ENCODE measurements at regions not wholly inside any gene's neighbourhood (a gene's known extent, or its start where the extent isn't known, plus 50 kb on each side); places are given as distances from the start of the nearest gene placed in this dataset.

DNA sequence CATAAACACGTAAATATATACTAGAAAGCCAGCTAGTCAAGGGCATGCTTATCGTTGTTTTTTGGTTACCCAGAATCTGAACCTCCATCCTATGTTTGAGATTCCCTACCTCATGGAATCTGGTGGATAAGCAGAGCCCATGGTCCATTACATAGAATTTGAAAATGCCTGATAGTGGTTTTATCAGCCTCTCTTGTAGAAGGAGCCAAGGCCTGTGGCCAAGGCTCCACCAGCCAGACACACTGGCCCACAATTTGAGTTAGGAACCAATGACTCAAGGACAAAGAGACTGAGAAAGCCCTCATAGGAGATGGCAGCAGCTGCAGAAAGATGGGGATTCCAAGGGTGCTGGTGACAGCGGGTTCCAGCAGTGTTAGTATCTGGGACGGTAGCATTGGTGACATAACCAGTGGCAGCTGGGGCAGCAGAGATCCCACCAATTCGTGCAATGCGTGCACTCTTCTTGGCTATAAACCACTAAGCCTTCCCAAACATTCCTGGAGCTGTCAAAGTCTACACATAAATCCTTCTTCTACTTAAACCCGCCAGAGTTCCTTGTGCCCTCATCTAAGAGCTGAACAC lies 51.2 kb upstream of the RMDN2 start:
- Histone ChIP-seq H3K27ac (ENCODE audit: low read depth, low read length) (no peak overlapping the region), H3K27me3 (ENCODE audit: control insufficient read depth, insufficient read depth, low read length, poor library complexity, severe bottlenecking) (peaks cover 12% of the 10 kb centered on the region), H3K9me3 (ENCODE audit: control insufficient read depth, low read length) (no peaks in the 10 kb centered on the region), H3K4me3 (ENCODE audit: low read length) (no peak overlapping the region), H3K4me1 (ENCODE audit: control insufficient read depth, insufficient read depth, low read length) (peaks cover 7% of the 10 kb centered on the region), H3K36me3 (ENCODE audit: control insufficient read depth, insufficient read depth, low read length) (no peaks in the 10 kb centered on the region), H3K9ac (ENCODE audit: extremely low read depth, low read length, poor library complexity, severe bottlenecking) (no peak overlapping the region)
- Mint-ChIP-seq H3K36me3 (ENCODE audit: low read depth) (no peaks in the 10 kb centered on the region), H3K27me3 (ENCODE audit: insufficient read depth) (peaks cover 28% of the 10 kb centered on the region), H3K27ac (no peak overlapping the region), H3K9me3 (no peaks in the 10 kb centered on the region), H3K4me1 (peaks cover 29% of the 10 kb centered on the region), H3K4me3 (no peak overlapping the region)
- TF ChIP-seq, protein P1, sequence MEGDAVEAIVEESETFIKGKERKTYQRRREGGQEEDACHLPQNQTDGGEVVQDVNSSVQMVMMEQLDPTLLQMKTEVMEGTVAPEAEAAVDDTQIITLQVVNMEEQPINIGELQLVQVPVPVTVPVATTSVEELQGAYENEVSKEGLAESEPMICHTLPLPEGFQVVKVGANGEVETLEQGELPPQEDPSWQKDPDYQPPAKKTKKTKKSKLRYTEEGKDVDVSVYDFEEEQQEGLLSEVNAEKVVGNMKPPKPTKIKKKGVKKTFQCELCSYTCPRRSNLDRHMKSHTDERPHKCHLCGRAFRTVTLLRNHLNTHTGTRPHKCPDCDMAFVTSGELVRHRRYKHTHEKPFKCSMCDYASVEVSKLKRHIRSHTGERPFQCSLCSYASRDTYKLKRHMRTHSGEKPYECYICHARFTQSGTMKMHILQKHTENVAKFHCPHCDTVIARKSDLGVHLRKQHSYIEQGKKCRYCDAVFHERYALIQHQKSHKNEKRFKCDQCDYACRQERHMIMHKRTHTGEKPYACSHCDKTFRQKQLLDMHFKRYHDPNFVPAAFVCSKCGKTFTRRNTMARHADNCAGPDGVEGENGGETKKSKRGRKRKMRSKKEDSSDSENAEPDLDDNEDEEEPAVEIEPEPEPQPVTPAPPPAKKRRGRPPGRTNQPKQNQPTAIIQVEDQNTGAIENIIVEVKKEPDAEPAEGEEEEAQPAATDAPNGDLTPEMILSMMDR (conservative IDR thresholded peaks at IDR 0.05) = no peak
- WGBS, 2 experiments (ENCODE audit: insufficient coverage in 1 of 2, insufficient read length in 1 of 2) = 97 to 100% methylated on average over 4 to 7 of the region's 7 CpGs
- DNase-seq = no peak

DNA sequence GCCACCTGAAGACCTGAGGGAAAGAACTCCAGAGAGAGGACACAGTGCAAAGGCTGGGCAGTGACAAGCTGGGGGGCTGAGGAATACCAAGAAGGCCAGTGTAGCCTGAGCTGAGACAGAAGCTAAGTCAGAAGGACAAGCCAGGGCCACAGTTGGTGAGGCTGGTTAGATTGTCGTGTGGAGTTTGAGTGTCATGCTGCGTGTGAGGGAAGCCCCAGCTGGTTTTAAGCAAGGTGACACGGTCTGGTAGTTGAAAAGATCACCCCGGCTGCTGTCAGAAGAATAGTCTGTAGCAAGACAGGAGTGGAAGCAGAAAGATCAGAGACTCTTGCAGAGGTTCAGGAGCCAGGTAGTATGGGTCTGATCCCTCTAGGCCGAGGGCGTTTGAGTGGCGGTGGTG lies 50.6 kb upstream of the RMDN2 start:
- H3K27me3 ChIP-seq (ENCODE audit: control insufficient read depth, insufficient read depth, low read length, poor library complexity, severe bottlenecking) = peaks cover 13% of the 10 kb centered on the region
- Mint-ChIP-seq H3K27ac (no peak overlapping the region), H3K9me3 (no peaks in the 10 kb centered on the region), H3K4me3 (no peak overlapping the region), H3K4me1 (peaks cover 25% of the 10 kb centered on the region), H3K36me3 (ENCODE audit: low read depth) (no peaks in the 10 kb centered on the region), H3K27me3 (ENCODE audit: insufficient read depth) (peaks cover 26% of the 10 kb centered on the region)
- TF ChIP-seq, protein P1 (conservative IDR thresholded peaks at IDR 0.05) = no peak
- 92 to 93% methylated on average over 7 of the region's 7 CpGs for WGBS, 2 experiments (ENCODE audit: insufficient coverage in 1 of 2, insufficient read length in 1 of 2)
- H3K4me3 ChIP-seq (ENCODE audit: low read length) = no peak overlapping the region
- no peak overlapping the region for H3K27ac ChIP-seq (ENCODE audit: low read depth, low read length)
- no peak for DNase-seq
- no peaks in the 10 kb centered on the region for H3K36me3 ChIP-seq (ENCODE audit: control insufficient read depth, insufficient read depth, low read length)
- H3K9me3 ChIP-seq (ENCODE audit: control insufficient read depth, low read length) = no peaks in the 10 kb centered on the region
- no peak overlapping the region for H3K9ac ChIP-seq (ENCODE audit: extremely low read depth, low read length, poor library complexity, severe bottlenecking)
- H3K4me1 ChIP-seq (ENCODE audit: control insufficient read depth, insufficient read depth, low read length) = peaks cover 7% of the 10 kb centered on the region

All from endodermal cell (in vitro differentiated cells).